Stimulated activated CD4-positive, alpha-beta T cell treated with anti-CD3 and anti-CD28 coated beads, Interleukin-12 subunit alpha, Interleukin-12 subunit beta, amount 100 ng/mL, for 48 hours (primary cell): ENCODE measurements at regions not wholly inside any gene's neighbourhood (a gene's known extent, or its start where the extent isn't known, plus 50 kb on each side); places are given as distances from the start of the nearest gene placed in this dataset.
"Not testable (repeated sequence)": the region's sequence is repeated elsewhere in the genome, so short reads cannot be mapped to it uniquely, and the experiment has no call there.

Experiments used
- DNase-seq, 3 donors: peaks; one replicate each; pipeline ENCODE4 v3.0.0-alpha.2; 2020; ENCODE audit warnings: low read depth in 2 of 3, low spot score in 1 of 3

DNA sequence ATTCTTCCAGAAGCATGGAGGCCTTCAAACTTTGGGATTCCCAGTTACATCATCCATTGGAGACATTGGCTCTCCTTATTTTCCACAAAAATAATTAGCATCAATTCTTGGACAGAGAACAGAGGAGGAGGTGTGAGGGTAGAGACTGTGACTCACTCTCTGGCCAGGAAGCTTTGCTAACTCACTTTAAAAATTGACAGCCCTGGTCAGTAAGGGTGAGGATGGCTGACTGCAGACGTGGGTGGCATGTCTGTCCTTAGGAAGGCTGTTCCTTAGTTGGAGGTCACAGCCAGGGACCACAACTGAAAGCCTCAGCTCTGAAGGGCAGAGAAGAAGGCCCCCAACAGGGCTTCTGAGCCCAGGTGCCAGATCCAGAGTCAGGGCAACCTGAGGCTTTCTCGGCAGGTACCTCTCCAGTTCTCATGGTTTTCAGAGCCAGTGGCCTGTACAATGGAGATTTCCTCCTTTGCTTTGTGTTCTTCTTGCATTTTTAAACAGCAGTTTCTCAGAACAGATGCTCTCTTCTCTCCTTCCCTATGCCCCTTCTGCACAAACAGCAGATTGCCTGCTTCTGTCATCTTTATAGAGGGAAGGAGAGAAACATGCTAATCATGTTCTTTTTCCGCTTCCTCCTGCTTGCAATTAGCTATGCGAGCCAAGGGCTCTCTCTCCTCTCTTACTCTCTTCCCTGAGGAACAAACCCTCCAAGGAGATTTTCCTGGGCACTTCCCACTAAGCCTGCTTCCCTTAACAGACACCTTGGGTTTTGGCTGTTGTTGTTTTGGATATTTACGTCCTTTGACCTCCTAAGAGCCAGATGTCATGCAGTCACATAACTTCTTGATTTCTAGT is 92.5 kb upstream of the ZNF366 start:
- DNase-seq, result no peak

DNA sequence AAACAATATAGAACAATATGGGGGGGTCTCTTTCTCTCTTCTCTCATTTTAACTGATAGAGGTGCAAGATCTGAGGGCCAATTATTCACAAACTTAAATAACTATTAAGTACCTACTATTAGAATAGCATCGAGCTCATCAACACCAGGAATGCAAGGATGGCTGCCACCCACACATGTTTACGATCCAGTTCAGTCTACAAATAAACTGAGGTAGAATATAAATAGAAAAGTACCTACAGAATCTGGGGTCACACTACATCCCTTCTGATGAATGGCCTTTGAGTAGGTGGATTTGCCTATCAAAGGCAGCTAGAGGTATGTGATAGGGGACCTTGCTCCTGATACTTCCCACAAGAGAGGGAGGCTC is 91.8 kb upstream of the ZNF366 start:
- no peak for DNase-seq

DNA sequence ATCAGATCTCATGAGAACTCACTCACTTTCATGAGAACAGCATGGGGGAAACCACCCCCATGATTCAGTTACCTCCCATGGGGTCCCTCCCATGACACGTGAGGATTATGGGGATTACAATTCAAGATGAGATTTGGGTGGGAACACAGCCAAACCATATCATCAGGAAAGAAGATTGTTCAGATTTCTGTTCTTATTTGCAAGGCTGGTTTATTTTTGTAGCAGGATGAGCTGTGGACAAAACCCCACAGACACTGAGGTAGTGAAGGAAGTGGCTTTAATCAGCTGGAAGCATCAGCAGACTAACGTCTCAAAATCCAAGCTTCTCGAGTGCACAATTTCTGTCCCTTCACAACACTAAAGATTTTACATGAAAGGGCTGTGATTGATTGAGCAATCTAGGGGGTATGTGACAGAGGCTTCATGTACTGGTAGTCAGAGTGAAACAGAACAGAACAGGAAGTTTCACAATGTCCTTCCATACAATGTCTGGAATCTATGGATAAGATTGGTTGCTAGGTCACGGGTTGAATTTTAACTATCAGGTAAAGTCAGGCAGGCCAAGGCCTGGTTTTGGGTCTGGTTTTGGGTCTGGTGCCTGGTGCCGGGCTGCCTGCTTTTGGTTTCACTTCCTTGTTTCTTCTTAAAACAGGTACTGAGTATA is 91.3 kb upstream of the ZNF366 start:
- DNase-seq, result no peak

DNA sequence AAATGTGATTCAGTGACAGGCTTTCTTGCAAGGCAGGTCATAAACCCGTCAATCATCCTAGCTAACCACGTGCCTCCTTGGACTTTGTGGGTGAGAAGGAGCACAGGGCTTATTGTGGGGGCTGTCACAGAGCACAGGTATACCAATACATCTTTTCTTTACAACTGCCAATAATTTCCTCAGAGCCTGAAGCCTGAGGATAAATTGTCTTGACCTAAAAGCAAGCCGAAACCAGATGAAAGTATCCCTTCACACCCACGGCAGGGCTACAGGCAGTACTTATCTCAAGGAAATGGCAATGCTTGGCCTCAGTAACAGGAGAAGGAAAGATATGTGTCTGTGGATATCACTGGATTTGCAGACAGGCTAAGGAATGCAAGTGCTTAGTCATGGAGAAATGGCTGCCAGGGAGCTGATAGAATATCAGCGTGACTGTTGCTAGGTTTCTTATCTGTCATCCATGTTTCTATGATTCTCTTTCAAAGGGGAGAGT is 90.3 kb upstream of the ZNF366 start:
- no peak for DNase-seq

DNA sequence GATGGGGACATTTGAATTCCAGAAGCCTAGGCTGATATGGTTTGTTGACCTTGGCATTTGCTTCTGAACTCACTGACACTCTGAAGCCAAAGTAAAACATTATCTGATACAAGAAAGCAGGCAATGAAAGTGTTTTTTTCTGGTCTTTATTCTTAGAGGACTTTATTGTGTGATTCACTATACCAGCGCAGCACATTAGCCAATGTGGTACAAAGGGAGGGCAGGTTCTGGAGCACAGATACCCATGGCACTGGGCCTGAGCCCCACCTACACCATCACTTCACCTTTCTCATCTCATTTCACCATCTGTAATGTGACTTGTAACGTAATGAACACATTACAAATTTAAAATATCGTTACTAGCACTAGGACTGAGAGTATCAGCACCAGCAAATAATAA is 89.7 kb upstream of the ZNF366 start:
- no peak for DNase-seq

DNA sequence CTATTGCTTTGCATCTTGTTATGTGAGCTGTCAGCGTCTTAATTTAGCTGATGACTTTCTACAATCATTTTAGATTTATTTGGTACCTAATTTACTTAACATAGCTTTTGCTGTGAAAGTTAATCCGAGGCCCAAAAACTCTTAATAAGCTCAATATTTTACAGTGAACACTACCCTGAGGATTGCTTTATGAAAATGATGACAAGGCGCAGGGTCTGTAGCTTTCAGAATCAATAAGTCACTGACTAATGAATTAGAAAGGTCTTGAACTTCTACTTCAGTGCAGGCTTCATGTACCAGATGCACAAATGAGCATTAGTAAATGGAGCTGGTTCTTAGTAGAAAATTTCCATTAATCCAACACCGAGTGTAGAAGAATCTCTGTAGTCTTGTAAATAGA is 81.4 kb upstream of the ZNF366 start:
- no peak for DNase-seq

DNA sequence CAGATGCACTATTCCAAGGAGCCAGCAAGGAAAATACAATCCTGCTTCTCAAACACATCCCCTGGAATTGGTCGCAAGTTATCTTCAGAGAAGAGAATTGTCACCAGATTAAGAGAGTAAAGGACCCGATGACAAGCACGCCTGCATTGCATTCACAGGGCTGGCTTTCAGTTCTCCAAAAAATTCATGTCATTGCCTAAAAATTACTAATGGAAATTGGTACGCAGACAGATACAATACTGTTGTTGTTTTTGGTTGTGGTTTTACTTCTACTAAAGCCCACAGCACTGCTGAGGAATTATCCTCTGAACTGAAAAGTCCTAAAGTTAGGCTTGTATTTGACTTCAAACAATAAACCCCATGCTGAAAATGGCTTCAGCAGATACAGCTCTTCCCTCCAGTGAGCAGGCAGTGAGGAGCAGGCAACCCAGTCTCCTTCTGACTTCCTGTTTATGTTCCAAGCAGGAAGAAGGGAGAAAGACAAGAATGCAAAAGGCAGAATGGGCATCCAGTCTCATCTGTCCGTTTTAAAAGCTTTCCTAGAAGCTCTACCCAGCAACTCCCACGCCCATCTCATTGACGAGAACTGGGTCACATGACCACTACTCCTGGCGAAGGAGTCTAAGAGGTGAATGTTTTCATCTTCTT is 80.6 kb upstream of the ZNF366 start:
- no peak for DNase-seq

DNA sequence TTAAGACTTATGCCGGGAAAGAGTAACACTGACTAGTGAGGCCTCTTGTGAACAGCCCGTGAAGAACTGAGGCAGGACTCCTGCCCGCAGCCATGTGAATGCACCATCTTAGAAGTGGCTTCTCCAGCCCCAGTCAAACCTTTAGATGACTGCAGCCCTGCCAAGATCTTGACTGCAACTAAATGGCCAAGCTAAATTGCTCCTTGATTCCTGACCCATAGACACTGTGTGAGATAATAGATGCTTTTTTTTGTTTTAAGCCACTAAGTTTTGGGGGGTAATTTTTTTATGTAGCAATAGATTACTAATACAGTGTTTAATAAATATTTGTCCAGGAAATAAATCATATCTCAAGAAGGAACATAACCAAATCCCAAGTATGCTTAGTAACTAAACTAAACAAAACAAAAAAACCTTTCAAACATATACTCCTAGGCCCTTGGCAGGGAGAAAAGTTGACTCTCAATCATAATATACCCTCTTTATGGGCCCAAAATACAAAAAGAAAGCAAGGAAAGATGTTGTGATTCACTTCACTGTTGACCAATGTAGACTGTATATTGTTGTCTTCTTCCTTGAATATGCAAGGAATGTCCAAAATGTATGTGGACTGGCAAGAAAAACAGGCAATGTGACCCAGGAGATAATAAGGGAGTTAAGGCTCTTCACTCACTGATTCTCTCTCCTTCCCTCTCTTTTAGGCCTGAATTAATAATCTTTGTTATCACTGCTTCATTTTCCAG is 79.7 kb upstream of the ZNF366 start:
- no peak for DNase-seq

DNA sequence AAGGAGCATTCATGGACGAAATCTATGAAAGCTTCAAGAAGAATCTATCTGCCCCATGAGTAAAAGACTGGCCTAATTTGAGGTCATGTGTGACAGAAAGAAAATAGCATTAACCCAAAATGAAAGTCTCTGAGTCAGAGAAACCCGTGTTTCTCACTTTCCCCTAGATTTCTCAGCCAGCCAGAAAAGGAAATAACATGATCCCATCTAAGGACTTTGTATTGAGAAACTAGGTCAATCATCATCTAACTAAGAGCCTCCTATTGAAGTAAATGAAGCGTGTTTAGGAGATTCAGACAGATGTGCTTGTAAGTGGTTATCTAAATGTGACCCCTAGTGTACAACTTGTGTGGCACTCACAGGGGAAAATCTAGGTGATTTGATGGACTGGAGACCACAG is 77.3 kb upstream of the ZNF366 start:
- DNase-seq, result no peak

DNA sequence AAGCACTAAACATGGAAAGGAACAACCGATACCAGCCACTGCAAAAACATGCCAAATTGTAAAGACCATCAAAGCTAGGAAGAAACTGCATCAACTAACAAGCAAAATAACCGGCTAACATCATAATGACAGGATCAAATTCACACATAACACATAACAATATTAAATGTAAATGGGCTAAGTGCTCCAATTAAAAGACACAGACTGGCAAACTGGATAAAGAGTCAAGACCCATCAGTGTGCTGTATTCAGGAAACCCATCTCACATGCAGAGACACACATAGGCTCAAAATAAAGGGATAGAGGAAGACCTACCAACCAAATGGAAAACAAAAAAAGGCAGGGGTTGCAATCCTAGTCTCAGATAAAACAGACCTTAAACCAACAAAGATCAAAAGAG is 72.1 kb upstream of the ZNF366 start:
- not testable (repeated sequence) for DNase-seq

DNA sequence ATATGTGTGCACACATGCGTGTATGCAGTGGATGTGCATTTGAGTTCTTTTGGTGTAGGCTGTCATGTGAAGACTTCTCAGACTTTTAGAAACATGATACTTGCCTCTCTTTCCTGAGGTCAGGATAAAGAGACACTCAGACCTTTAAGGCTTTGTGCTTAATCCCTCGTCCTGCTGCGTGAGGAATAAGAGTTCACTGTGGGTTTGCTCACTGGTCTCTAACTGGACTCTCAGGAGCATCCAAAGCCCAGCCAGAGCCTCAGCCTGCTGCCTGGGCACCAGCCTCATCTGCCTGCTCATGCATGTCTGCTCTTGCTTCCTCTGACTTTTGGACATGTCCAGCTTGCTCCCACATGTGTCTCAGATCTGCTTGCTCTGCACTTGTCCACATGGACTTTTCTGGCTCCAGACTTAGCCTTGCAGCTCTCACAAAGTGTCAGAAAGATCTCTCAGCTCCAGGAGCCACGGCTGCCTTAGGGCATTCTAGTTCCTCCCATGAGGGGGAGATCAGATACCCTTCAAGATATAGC is 65.1 kb upstream of the ZNF366 start:
- DNase-seq, result no peak

DNA sequence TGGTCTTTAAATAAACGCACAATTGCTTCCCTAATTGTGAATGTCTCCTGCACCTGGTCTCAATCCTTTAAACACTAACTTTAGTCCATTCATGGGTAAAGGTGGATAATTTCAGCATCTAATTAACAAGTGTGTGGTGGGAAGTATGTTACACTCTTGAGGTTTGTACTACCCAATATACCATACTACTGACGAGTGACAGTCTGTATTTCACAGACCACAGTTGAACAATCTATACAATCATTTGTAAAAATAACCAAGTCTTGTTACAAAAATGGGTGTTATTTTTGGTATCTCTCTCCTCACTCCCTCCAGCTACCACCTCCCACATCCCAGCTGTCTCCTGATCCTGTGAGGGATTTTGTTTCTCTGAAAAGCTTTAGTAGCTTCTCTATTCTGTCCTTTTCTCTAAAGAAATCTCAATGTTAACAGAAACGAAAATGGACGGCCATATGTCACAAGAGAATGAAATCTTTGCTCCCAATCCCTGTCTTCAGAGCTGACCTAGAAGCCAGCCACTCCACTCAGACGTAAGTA is 62.3 kb upstream of the ZNF366 start:
- no peak for DNase-seq

DNA sequence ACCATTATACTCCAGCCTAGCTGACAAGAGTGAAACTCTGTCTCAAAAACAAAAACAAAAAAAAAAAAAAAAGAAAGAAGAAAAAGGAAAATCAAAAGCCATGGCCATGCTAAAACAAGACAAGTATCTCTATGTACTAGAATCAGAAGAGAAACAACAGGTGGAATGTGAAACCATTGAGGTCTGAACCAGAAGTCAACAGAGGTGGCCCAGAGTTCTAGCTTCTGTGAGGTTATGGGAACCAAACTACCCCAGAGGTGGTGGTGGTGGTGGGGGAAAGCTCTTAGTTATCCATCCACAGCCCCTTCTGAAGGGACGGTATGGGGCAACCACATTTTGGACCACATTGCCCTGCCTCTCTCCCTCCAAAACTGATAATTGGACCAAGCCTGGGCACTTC is 59.5 kb upstream of the ZNF366 start:
- DNase-seq, result no peak

DNA sequence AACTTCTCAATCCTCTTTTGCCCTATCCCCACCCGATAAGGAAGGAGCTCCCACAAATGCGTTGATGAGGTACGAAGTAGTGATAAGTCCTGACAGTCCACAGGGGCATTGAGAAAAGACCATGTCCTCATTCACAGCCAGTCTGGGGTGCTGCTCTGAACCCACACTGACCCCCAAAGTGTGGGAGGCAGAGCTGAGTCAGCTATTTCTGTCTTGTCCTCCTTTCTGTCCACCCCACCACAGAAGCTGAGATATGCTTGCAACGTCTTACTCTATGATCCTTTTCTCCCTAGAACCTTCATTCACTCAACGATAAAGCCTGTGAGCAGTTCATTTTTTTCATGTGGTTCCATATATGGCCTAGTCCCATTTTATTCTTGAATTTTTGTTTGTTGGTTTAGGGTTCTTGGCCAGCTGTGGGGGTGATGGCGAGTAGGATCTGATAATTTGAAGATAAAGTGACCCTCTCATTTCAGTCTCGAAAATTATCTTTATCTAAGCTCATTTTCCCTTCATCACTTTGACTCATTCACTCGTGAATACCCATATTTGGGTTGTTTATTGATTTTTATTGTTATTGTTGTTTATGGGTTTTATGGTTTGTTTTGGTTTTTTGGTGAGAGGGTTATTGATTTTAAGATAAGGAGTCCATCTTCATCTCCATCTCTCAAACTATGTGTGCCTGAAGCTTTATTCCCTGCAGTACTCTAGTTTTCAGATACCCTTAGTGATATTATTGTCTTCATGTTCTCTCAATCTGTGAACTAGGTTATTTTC is 58.5 kb upstream of the ZNF366 start:
- no peak for DNase-seq

DNA sequence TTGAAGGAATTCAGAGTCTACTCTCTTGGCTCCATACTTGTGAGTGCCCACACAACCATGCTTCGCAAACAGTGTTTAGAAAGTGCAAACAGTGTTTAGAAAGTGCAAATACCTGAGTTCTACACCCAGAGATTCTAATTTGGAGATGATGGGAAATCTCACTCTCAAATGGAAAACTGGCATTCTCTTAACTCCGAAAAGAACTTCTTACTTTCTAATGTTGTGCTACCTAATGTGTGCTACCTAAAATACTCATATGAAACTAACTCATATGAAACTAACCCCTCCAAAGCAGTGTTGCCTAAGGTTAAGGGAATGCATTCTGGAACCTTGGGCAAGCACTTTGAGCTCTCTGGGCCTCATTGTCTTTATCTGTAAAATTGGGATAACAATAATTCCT is 55.5 kb upstream of the ZNF366 start:
- no peak for DNase-seq

DNA sequence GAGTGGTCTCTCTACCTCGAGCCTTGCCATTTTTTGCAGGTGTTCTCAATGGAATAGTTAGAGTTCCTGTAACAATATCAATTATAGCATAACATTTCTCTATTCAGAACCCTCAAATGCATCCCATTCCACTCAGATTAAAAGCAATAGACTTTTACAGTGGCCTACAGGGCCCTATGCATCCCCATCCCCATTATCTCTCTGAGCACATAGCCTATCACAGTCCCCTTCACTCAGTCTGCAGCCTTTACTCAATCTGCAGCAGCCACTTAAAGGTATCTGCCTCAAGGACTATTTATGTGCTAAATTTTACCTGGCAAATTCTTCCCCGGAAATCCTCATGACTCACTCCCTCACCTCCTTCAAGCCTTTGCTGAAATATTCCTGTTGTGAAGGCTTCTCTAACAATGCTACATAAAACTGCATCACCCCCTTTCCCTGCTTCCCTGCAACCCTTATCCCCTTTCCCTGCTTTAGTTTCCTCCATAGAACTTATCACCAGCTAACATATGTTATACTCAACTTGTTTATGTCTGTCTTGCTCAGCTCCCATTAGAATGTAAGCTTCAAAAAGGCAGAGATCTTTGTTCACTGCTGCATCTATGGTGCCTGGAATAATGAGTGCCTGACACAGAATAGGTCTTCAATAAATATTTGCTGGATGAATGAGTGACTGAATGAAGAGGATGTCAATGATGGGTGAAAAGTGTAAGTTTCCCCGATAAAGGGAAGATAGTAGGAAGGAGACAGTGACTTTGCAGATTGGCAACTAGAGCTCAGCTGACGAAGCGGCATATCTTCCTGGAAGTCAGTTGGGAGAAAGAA is 54.1 kb upstream of the ZNF366 start:
- no peak for DNase-seq

DNA sequence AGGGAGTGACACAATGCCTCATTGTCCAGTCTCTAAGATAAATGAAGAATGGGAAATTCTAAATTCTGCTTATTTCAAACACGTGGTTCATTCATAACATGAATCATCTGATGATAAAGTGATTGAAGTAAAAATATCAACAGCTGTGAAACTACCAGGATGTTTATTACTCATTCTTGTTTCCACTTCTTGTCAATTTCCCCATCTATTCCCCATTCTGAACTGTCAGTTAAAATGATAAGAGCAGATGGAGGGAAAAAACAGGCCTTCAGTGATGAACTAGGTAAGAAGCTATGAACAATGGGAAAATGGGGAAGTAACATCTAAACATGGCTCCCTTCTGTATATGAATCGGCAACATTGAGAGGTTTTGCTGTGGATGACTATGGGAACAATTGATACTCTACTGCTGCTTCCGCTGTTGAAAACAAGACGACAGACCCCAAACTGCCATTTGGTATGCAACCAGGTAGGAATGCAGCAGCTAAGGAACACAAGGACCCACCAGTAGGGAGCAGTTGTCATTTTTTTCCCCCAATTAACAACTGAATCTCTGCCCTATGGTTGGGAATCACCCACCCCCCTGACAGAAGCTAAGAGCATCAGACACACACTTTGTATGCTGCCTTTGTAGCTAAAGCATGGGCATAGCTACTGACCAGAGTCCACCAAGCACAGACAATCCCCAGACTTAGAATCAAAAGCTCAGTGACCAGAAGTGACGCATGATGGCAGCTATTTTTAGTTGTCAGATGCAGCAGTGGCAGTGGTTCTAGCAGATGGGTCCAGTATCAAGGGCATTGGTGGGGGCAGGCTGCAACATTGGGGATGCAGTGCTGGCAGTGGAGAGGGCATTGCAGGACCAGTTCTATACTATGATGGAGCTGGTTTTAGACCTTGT is 52.9 kb upstream of the ZNF366 start:
- DNase-seq, result no peak

DNA sequence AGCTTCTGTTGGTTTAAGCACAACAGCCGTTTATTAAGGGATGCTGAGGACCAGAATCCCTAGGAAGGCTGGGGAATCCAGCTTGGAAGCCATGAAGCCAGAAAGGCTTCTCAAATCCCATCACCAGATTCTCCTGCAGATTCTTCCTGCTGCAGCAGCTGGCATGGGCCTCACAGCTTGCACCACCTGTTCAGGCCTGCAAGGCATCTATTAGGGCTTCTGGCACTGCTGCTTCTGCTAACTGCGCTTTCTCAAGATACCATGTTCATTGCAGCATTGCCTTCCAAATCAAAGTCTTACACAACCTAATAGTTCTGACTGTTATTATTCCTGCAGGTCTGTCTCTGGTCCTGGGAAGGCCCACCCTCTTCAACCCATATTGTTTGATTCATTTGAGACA is 51.2 kb upstream of the ZNF366 start:
- DNase-seq, result no peak

DNA sequence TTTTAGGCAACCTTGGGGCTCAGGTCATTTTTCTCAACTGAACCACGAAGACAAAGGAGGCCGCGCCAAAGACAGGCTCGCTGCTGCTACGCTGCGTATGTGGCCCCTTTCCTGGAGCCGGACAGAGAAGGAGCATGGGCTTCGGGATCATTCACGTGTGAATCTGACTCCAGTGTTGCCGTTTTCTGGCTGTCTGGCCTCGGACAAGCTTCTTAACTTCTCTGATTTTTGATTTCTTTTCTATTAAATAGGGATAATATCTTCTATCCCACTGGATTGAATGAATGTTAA is 50.8 kb upstream of the ZNF366 start:
- no peak for DNase-seq
